MCF 10A (cell line): ENCODE measurements at regions not wholly inside any gene's neighbourhood (a gene's known extent, or its start where the extent isn't known, plus 50 kb on each side); places are given as distances from the start of the nearest gene placed in this dataset.

Experiments used
- BruUV-seq: library from RNA; stranded (reverse); fragments of 400-500 nt; replicated peaks from 2 replicates; lab custom pipeline; 2021; lab: Mats Ljungman, UMichigan
- CTCF ChIA-PET: fragments of 300-600 bp; sonication (Branson Sonifier 250); formaldehyde crosslinking; extraction: SDS; loops from one replicate; lab custom pipeline; 2021; ENCODE audit warnings: antibody characterized with exemption, inconsistent platforms; lab: Yijun Ruan, JAX
- POLR2A ChIA-PET: fragments of 300-600, 350-650 bp; sonication (Branson Sonifier 250); formaldehyde crosslinking; extraction: SDS; loops from one replicate; lab custom pipeline; 2020; ENCODE audit warnings: antibody characterized with exemption, inconsistent platforms; lab: Yijun Ruan, JAX
- DNase-seq: peaks from one replicate; pipeline ENCODE4 v3.0.0-alpha.2; 2018; ENCODE audit not compliant: unreplicated experiment
- H3K27ac Mint-ChIP-seq: one replicate; pipeline ENCODE4 v1.8.0; 2022; ENCODE audit warnings: mild to moderate bottlenecking, low read depth, mixed read lengths; ENCODE audit not compliant: unreplicated experiment
- H3K27me3 Mint-ChIP-seq: one replicate; pipeline ENCODE4 v1.8.0; 2022; ENCODE audit warnings: mixed read lengths; ENCODE audit not compliant: insufficient read depth, unreplicated experiment
- H3K36me3 Mint-ChIP-seq: one replicate; pipeline ENCODE4 v1.8.0; 2022; ENCODE audit warnings: mild to moderate bottlenecking, moderate library complexity, mixed read lengths; ENCODE audit not compliant: insufficient read depth, unreplicated experiment
- H3K4me1 Mint-ChIP-seq: one replicate; pipeline ENCODE4 v1.8.0; 2022; ENCODE audit warnings: mixed read lengths; ENCODE audit not compliant: insufficient read depth, unreplicated experiment
- H3K4me3 Mint-ChIP-seq: one replicate; pipeline ENCODE4 v1.8.0; 2022; ENCODE audit warnings: mild to moderate bottlenecking, moderate library complexity, mixed read lengths; ENCODE audit not compliant: unreplicated experiment
- H3K9me3 Mint-ChIP-seq: one replicate; pipeline ENCODE4 v1.8.0; 2022; ENCODE audit warnings: mixed read lengths; ENCODE audit not compliant: unreplicated experiment
- CTCF ChIP-seq: fragments of 200-600 bp; IDR thresholded peaks from one replicate; pipeline ENCODE4 v1.8.0; 2022; ENCODE audit warnings: antibody characterized with exemption, mild to moderate bottlenecking; ENCODE audit not compliant: unreplicated experiment
- intact Hi-C: fragments of 100-400 bp; cut with micrococcal nuclease; formaldehyde crosslinking; loops from 2 replicates; pipeline ENCODE4 v1.14.1; 2022

GRCh38 chr1:69271587-69272125, 296.1 kb upstream of the LRRC7 start:
- H3K9me3 Mint-ChIP-seq = peaks cover 7% of the 10 kb centered on the region
- H3K36me3 Mint-ChIP-seq = no peaks in the 10 kb centered on the region
- H3K4me1 Mint-ChIP-seq = no peaks in the 10 kb centered on the region
- CTCF ChIA-PET = no interaction called here
- no peak overlapping the region for H3K4me3 Mint-ChIP-seq
- H3K27ac Mint-ChIP-seq = no peak overlapping the region
- no peak for DNase-seq
- no TSS peak for BruUV-seq
- no peak for TF ChIP-seq CTCF
- peaks cover 19% of the 10 kb centered on the region for H3K27me3 Mint-ChIP-seq
- POLR2A ChIA-PET = no interaction called here
- intact Hi-C loops = no loop called here

GRCh38 chr1:69272684-69273083, 295.0 kb upstream of the LRRC7 start:
- Mint-ChIP-seq H3K27me3 (peaks cover 30% of the 10 kb centered on the region), H3K4me1 (no peaks in the 10 kb centered on the region), H3K36me3 (no peaks in the 10 kb centered on the region), H3K4me3 (no peak overlapping the region), H3K9me3 (peaks cover 7% of the 10 kb centered on the region), H3K27ac (no peak overlapping the region)
- BruUV-seq = no TSS peak
- intact Hi-C loops = no loop called here
- DNase-seq = no peak
- POLR2A ChIA-PET = no interaction called here
- CTCF ChIA-PET = no interaction called here
- TF ChIP-seq CTCF = no peak

GRCh38 chr1:69278923-69279322, 288.8 kb upstream of the LRRC7 start:
- no peaks in the 10 kb centered on the region for H3K4me1 Mint-ChIP-seq
- DNase-seq = no peak
- no peaks in the 10 kb centered on the region for H3K36me3 Mint-ChIP-seq
- H3K27ac Mint-ChIP-seq = no peak overlapping the region
- TF ChIP-seq CTCF = no peak
- intact Hi-C loops = no loop called here
- BruUV-seq = no TSS peak
- no peaks in the 10 kb centered on the region for H3K9me3 Mint-ChIP-seq
- H3K4me3 Mint-ChIP-seq = no peak overlapping the region
- H3K27me3 Mint-ChIP-seq = peaks cover 50% of the 10 kb centered on the region
- CTCF ChIA-PET = interaction anchor here (0.6 kb wide), 1 partner anchor 1268 kb away, joined by 3 read pairs; no protein-coding TSS in a partner anchor
- POLR2A ChIA-PET = no interaction called here

- intact Hi-C loops = no loop called here
- Mint-ChIP-seq H3K36me3 (no peaks in the 10 kb centered on the region), H3K4me1 (no peaks in the 10 kb centered on the region), H3K27ac (no peak overlapping the region), H3K9me3 (no peaks in the 10 kb centered on the region), H3K27me3 (peaks cover 15% of the 10 kb centered on the region), H3K4me3 (no peak overlapping the region)
- CTCF ChIA-PET = interaction anchor here (0.9 to 1.6 kb wide), 2 partner anchors 24 to 464 kb away, joined by 3 to 4 read pairs; no protein-coding TSS in a partner anchor
- no TSS peak for BruUV-seq
- no peak for TF ChIP-seq CTCF
- POLR2A ChIA-PET = interaction anchor here (0.7 kb wide), 1 partner anchor 428 kb away, joined by 3 read pairs; no protein-coding TSS in a partner anchor
- no peak for DNase-seq
These were observed 284.2 kb upstream of the LRRC7 start for GRCh38 chr1:69283516-69283915.
